Endothelial cell of umbilical vein (primary cell): ENCODE measurements at regions not wholly inside any gene's neighbourhood (a gene's known extent, or its start where the extent isn't known, plus 50 kb on each side); places are given as distances from the start of the nearest gene placed in this dataset.

Source experiments
- BruUV-seq: library from RNA; stranded (reverse); fragments of 400-500 nt; replicated peaks from 2 replicates; lab custom pipeline; 2021; lab: Mats Ljungman, UMichigan
- CTCF ChIA-PET: fragments of 300-600, 350-600 bp; sonication (Branson Sonifier 250); formaldehyde crosslinking; loops from one replicate; lab custom pipeline; 2021; ENCODE audit warnings: antibody characterized with exemption, inconsistent platforms; lab: Charles Lee
- POLR2A ChIA-PET: fragments of 300-600, 350-600 bp; sonication (Branson Sonifier 250); formaldehyde crosslinking; loops from one replicate; lab custom pipeline; 2021; ENCODE audit warnings: antibody characterized with exemption, inconsistent platforms; lab: Charles Lee
- DNase-seq: peaks from one replicate; pipeline ENCODE4 v3.0.0-alpha.2; 2011; ENCODE audit warnings: low read depth, low spot score
- FAIRE-seq: peaks from 2 replicates; lab custom pipeline; 2011; peaks lifted over from hg19 to GRCh38; lab: Jason Lieb, UNC
- H2AFZ ChIP-seq: 2 replicates; pipeline ENCODE4 v1.6.0; 2012; ENCODE audit warnings: low read depth, low read length, control low read depth, inconsistent platforms
- H3K27ac ChIP-seq: 2 replicates; pipeline ENCODE4 v1.5.1; 2011; ENCODE audit warnings: low read depth, mild to moderate bottlenecking, control low read depth, low read length, moderate library complexity; ENCODE audit not compliant: insufficient read depth
- H3K27me3 ChIP-seq, 2 experiments: 2 replicates each; pipeline versions ENCODE4 v1.6.0 to v1.6.1; 2011; ENCODE audit warnings: low read length in 2 of 2, mixed read lengths in 1 of 2; ENCODE audit not compliant: control insufficient read depth in 2 of 2, insufficient read depth in 2 of 2
- H3K36me3 ChIP-seq, 2 experiments: 2 replicates in 1 of 2; 3 replicates in 1 of 2; pipeline ENCODE4 v1.5.1; 2011; ENCODE audit warnings: low read length in 2 of 2, mild to moderate bottlenecking in 1 of 2, moderate library complexity in 1 of 2; ENCODE audit not compliant: control insufficient read depth in 2 of 2, insufficient read depth in 2 of 2; ENCODE audit errors: extremely low read depth in 1 of 2
- H3K4me1 ChIP-seq: 3 replicates; pipeline ENCODE4 v1.5.1; 2011; ENCODE audit warnings: mild to moderate bottlenecking, low read length; ENCODE audit not compliant: control insufficient read depth, insufficient read depth; ENCODE audit errors: extremely low read depth
- H3K4me2 ChIP-seq: 2 replicates; pipeline ENCODE4 v1.6.1; 2011; ENCODE audit warnings: low read length, control low read depth, mixed read lengths; ENCODE audit not compliant: insufficient read depth
- H3K4me3 ChIP-seq, 3 experiments: fragments of 200-600 bp in 1 of 3; sonication (generic), shearing (Covaris generic) in 1 of 3; replicated peaks in 1 of 3; 2 replicates each; pipeline ENCODE4 v1.5.1; 2011 to 2016; ENCODE audit warnings: control low read depth in 3 of 3, low read length in 3 of 3, mild to moderate bottlenecking in 2 of 3, inconsistent platforms in 1 of 3, low read depth in 1 of 3, moderate library complexity in 1 of 3; ENCODE audit not compliant: insufficient read depth in 1 of 3
- H3K79me2 ChIP-seq: 2 replicates; pipeline ENCODE4 v1.6.0; 2012; ENCODE audit warnings: low read length, inconsistent platforms; ENCODE audit not compliant: control insufficient read depth, insufficient read depth
- H3K9ac ChIP-seq: replicated peaks from 2 replicates; pipeline ENCODE3; 2011; ENCODE audit warnings: low read length, control low read depth; ENCODE audit not compliant: insufficient read depth; ENCODE audit errors: extremely low read depth
- H3K9me1 ChIP-seq: replicated peaks from 3 replicates; pipeline ENCODE4 v1.6.0; 2011; ENCODE audit warnings: mild to moderate bottlenecking, low read length; ENCODE audit not compliant: control insufficient read depth, insufficient read depth; ENCODE audit errors: extremely low read depth
- H3K9me3 ChIP-seq: replicated peaks from 2 replicates; pipeline ENCODE4 v1.5.1; 2012; ENCODE audit warnings: low read length, inconsistent platforms; ENCODE audit not compliant: control insufficient read depth, insufficient read depth
- H4K20me1 ChIP-seq: replicated peaks from 2 replicates; pipeline ENCODE3; 2011; ENCODE audit warnings: mild to moderate bottlenecking, low read length; ENCODE audit not compliant: control insufficient read depth, insufficient read depth; ENCODE audit errors: extremely low read depth
- EZH2 ChIP-seq: IDR thresholded peaks from 2 replicates; pipeline ENCODE4 v1.6.1; 2012; ENCODE audit warnings: borderline replicate concordance, low read depth, mild to moderate bottlenecking, moderate library complexity, low read length, inconsistent platforms; ENCODE audit not compliant: severe bottlenecking
- FOS ChIP-seq: IDR thresholded peaks from 2 replicates; pipeline ENCODE4 v1.6.1; 2011; ENCODE audit warnings: mild to moderate bottlenecking, low read length, moderate library complexity, borderline replicate concordance; ENCODE audit not compliant: insufficient read depth
- GATA2 ChIP-seq: IDR thresholded peaks from 2 replicates; pipeline ENCODE4 v1.7.0; 2011; ENCODE audit warnings: low read depth, mild to moderate bottlenecking, moderate library complexity, mixed read lengths, low read length; ENCODE audit not compliant: insufficient read length, insufficient read depth
- JUN ChIP-seq: IDR thresholded peaks from 2 replicates; pipeline ENCODE4 v1.6.1; 2011; ENCODE audit warnings: borderline replicate concordance, low read depth; ENCODE audit not compliant: insufficient read length, insufficient read depth
- MAX ChIP-seq: IDR thresholded peaks from 2 replicates; pipeline ENCODE4 v1.6.1; 2011; ENCODE audit not compliant: insufficient read depth, insufficient read length
- MYC ChIP-seq: IDR thresholded peaks from one replicate; pipeline ENCODE4 v1.6.1; 2011; ENCODE audit warnings: mild to moderate bottlenecking, low read depth, low read length
- POLR2A ChIP-seq: IDR thresholded peaks from 2 replicates; pipeline ENCODE4 v1.6.1; 2012; ENCODE audit warnings: low read depth, mild to moderate bottlenecking, control low read depth, low read length
- POLR2AphosphoS5 ChIP-seq: IDR thresholded peaks from 2 replicates; pipeline ENCODE4 v1.6.1; 2012; ENCODE audit warnings: low read depth, mild to moderate bottlenecking, control low read depth, low read length, moderate library complexity; ENCODE audit not compliant: insufficient read depth
- dilution Hi-C: fragments of 300-500 bp; cut with MboI; formaldehyde crosslinking; loops from one replicate; pipeline ENCODE4 v1.15.0; 2019; ENCODE audit warnings: low sequenced_read_pairs; ENCODE audit not compliant: extremely low pct_ligation_motif_present
- intact Hi-C: fragments of 100-400 bp; cut with micrococcal nuclease; formaldehyde crosslinking; loops from one replicate; pipeline ENCODE4 v1.10.0; 2022
- TF ChIP-seq, protein P1 (sequence below), 2 donors: IDR thresholded peaks; 1 replicate in 1 of 2; 2 replicates in 1 of 2; pipeline ENCODE4 v1.5.1; 2011; ENCODE audit warnings: low read length in 2 of 2, mild to moderate bottlenecking in 2 of 2, moderate library complexity in 2 of 2, control low read depth in 1 of 2, inconsistent platforms in 1 of 2, low read depth in 1 of 2; ENCODE audit not compliant: insufficient read depth in 1 of 2; ENCODE audit errors: extremely low read depth in 1 of 2

DNA sequence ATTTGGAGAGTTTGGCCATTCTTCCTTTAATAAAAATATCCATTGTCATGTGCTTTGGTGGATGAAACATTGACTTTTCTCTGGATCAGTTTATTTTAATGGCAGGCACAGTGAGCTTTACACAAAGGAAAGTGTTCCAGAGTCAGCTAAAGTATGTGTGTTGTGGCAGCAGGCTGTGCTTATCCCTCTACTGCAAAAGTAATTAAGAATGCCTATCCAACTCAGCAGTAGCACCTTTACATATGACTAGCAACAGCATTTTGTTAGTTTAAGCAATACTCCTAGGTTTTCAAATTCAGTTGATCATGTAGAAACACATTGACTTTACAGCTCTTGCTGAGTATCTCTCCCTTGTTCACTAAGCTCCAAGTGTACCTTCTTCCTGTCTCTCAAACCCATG lies 730.5 kb upstream of the RGMB start:
- Histone ChIP-seq H3K27me3 (no peaks in the 10 kb centered on the region), H2AFZ (no peak overlapping the region), H3K36me3 (no peaks in the 10 kb centered on the region), H3K79me2 (no peaks in the 10 kb centered on the region), H3K4me1 (no peaks in the 10 kb centered on the region), H3K4me3 (no peak overlapping the region), H3K4me2 (no peak overlapping the region), H4K20me1 (no peaks in the 10 kb centered on the region), H3K27ac (no peak overlapping the region), H3K9me1 (no peaks in the 10 kb centered on the region), H3K9me3 (no peaks in the 10 kb centered on the region), H3K9ac (no peak overlapping the region)
- intact Hi-C loops: no loop called here
- FAIRE-seq (no peak), DNase-seq (no peak)
- ChIA-PET CTCF (interaction anchor here (0.8 kb wide), 1 partner anchor 22 kb away, joined by 3 read pairs; no protein-coding TSS in a partner anchor), POLR2A (no interaction called here)
- no peak for TF ChIP-seq MAX
- TF ChIP-seq GATA2: no peak
- TF ChIP-seq JUN: no peak
- no peak for TF ChIP-seq MYC
- TF ChIP-seq, protein P1, sequence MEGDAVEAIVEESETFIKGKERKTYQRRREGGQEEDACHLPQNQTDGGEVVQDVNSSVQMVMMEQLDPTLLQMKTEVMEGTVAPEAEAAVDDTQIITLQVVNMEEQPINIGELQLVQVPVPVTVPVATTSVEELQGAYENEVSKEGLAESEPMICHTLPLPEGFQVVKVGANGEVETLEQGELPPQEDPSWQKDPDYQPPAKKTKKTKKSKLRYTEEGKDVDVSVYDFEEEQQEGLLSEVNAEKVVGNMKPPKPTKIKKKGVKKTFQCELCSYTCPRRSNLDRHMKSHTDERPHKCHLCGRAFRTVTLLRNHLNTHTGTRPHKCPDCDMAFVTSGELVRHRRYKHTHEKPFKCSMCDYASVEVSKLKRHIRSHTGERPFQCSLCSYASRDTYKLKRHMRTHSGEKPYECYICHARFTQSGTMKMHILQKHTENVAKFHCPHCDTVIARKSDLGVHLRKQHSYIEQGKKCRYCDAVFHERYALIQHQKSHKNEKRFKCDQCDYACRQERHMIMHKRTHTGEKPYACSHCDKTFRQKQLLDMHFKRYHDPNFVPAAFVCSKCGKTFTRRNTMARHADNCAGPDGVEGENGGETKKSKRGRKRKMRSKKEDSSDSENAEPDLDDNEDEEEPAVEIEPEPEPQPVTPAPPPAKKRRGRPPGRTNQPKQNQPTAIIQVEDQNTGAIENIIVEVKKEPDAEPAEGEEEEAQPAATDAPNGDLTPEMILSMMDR (IDR thresholded peaks at IDR 0.05; ENCODE audit: extremely low read depth in 1 of 2, insufficient read depth in 1 of 2, low read depth in 1 of 2, low read length in 2 of 2): no peak
- no peak for TF ChIP-seq POLR2A
- TF ChIP-seq EZH2: no peak
- no peak for TF ChIP-seq FOS
- TF ChIP-seq POLR2AphosphoS5: no peak
- no TSS peak for BruUV-seq
- dilution Hi-C loops: no loop called here
